ENCODE measurements at regions not wholly inside any gene's neighbourhood (a gene's known extent, or its start where the extent isn't known, plus 50 kb on each side); places are given as distances from the start of the nearest gene placed in this dataset.
"Not testable (repeated sequence)": the region's sequence is repeated elsewhere in the genome, so short reads cannot be mapped to it uniquely, and the experiment has no call there.

GRCh38 chr6:149138699-149139294 lies 178.7 kb upstream of the TAB2 start:
- in situ Hi-C loops (cut with HindIII; ENCODE audit: low pct_unique_long_range_greater_than_20kb, low sequenced_read_pairs), result no loop called here
- no peak for TF ChIP-seq JUND (IDR thresholded peaks at IDR 0.05; ENCODE audit: low read depth)
- DNase-seq (ENCODE audit: low read depth in 1 of 2, low spot score in 1 of 2), result peak in 1 of 2 experiments; percentile 35

- in situ Hi-C loops (cut with HindIII; ENCODE audit: low pct_unique_long_range_greater_than_20kb, low sequenced_read_pairs), result no loop called here
- no peak for TF ChIP-seq JUND (IDR thresholded peaks at IDR 0.05; ENCODE audit: low read depth)
- no peak for DNase-seq (ENCODE audit: low read depth in 1 of 2, low spot score in 1 of 2)
Observed at GRCh38 chr6:149139782-149140136, 177.8 kb upstream of the TAB2 start.

GRCh38 chr6:149140137-149140909 lies 177.2 kb upstream of the TAB2 start:
- in situ Hi-C loops (cut with HindIII; ENCODE audit: low pct_unique_long_range_greater_than_20kb, low sequenced_read_pairs), result no loop called here
- TF ChIP-seq JUND (IDR thresholded peaks at IDR 0.05; ENCODE audit: low read depth), result peak; percentile 53; the same call in 1 of the 2 replicates
- DNase-seq (ENCODE audit: low read depth in 1 of 2, low spot score in 1 of 2), result peak in 1 of 2 experiments; percentile 75

- no peak for TF ChIP-seq JUND (IDR thresholded peaks at IDR 0.05; ENCODE audit: low read depth)
Observed at GRCh38 chr6:149140910-149141290, 176.6 kb upstream of the TAB2 start.

GRCh38 chr6:149142924-149143429 lies 174.5 kb upstream of the TAB2 start:
- DNase-seq (ENCODE audit: low read depth in 1 of 2, low spot score in 1 of 2), result no peak
- TF ChIP-seq JUND (IDR thresholded peaks at IDR 0.05; ENCODE audit: low read depth), result no peak
- in situ Hi-C loops (cut with HindIII; ENCODE audit: low pct_unique_long_range_greater_than_20kb, low sequenced_read_pairs), result no loop called here

More at GRCh38 chr6:149140910-149141290, 176.6 kb upstream of the TAB2 start:
- in situ Hi-C loops (cut with HindIII; ENCODE audit: low pct_unique_long_range_greater_than_20kb, low sequenced_read_pairs), result no loop called here
- DNase-seq (ENCODE audit: low read depth in 1 of 2, low spot score in 1 of 2), result peak in 1 of 2 experiments; percentile 41

- DNase-seq (ENCODE audit: low read depth in 1 of 2, low spot score in 1 of 2); in situ Hi-C loops (cut with HindIII; ENCODE audit: low pct_unique_long_range_greater_than_20kb, low sequenced_read_pairs): not testable (repeated sequence)
Observed at GRCh38 chr6:149145800-149146199, 171.7 kb upstream of the TAB2 start.

- no peak for DNase-seq (ENCODE audit: low read depth in 1 of 2, low spot score in 1 of 2)
- in situ Hi-C loops (cut with HindIII; ENCODE audit: low pct_unique_long_range_greater_than_20kb, low sequenced_read_pairs), result no loop called here
- no peak for TF ChIP-seq JUND (IDR thresholded peaks at IDR 0.05; ENCODE audit: low read depth)
Observed at GRCh38 chr6:149147195-149147594, 170.3 kb upstream of the TAB2 start.

GRCh38 chr6:149147938-149148718 lies 169.4 kb upstream of the TAB2 start:
- in situ Hi-C loops (cut with HindIII; ENCODE audit: low pct_unique_long_range_greater_than_20kb, low sequenced_read_pairs), result no loop called here
- no peak for TF ChIP-seq JUND (IDR thresholded peaks at IDR 0.05; ENCODE audit: low read depth)
- no peak for DNase-seq (ENCODE audit: low read depth in 1 of 2, low spot score in 1 of 2)

GRCh38 chr6:149149653-149150052 lies 167.9 kb upstream of the TAB2 start:
- in situ Hi-C loops (cut with HindIII; ENCODE audit: low pct_unique_long_range_greater_than_20kb, low sequenced_read_pairs), result no loop called here
- no peak for DNase-seq (ENCODE audit: low read depth in 1 of 2, low spot score in 1 of 2)
- TF ChIP-seq JUND (IDR thresholded peaks at IDR 0.05; ENCODE audit: low read depth), result no peak

GRCh38 chr6:149150301-149150700 lies 167.2 kb upstream of the TAB2 start:
- DNase-seq (ENCODE audit: low read depth in 1 of 2, low spot score in 1 of 2), result no peak
- in situ Hi-C loops (cut with HindIII; ENCODE audit: low pct_unique_long_range_greater_than_20kb, low sequenced_read_pairs), result no loop called here
- no peak for TF ChIP-seq JUND (IDR thresholded peaks at IDR 0.05; ENCODE audit: low read depth)

GRCh38 chr6:149150801-149151398 lies 166.6 kb upstream of the TAB2 start:
- DNase-seq (ENCODE audit: low read depth in 1 of 2, low spot score in 1 of 2), result no peak
- no peak for TF ChIP-seq JUND (IDR thresholded peaks at IDR 0.05; ENCODE audit: low read depth)
- in situ Hi-C loops (cut with HindIII; ENCODE audit: low pct_unique_long_range_greater_than_20kb, low sequenced_read_pairs), result no loop called here

GRCh38 chr6:149152521-149152920 lies 165.0 kb upstream of the TAB2 start:
- DNase-seq (ENCODE audit: low read depth in 1 of 2, low spot score in 1 of 2), result no peak
- in situ Hi-C loops (cut with HindIII; ENCODE audit: low pct_unique_long_range_greater_than_20kb, low sequenced_read_pairs), result no loop called here
- no peak for TF ChIP-seq JUND (IDR thresholded peaks at IDR 0.05; ENCODE audit: low read depth)
